ENCODE measurements at regions not wholly inside any gene's neighbourhood (a gene's known extent, or its start where the extent isn't known, plus 50 kb on each side); places are given as distances from the start of the nearest gene placed in this dataset.

DNA sequence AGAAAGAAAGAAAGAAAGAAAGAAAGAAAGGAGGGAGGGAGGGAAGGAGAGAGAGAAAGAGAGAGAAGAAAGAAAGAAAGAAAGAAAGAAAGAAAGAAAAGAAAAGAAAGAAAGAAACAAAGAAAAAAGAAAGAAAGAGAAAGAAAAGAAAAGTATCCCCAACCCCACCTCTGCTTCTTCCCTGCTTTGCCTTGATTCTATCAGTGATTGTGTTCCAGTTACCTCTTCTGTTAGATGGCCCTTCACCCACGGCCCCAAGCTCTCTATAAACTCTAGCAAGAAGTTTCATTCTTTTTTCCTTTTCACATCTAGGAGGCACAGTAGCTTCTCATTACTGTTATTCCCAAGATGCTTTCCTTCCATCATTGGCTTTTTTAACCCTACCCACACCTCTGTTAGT, 1097.5 kb upstream of the ZEB2 start:
- H3K36me3 Mint-ChIP-seq (ENCODE audit: low read depth): no peaks in the 10 kb centered on the region
- no peaks in the 10 kb centered on the region for H3K9me3 Mint-ChIP-seq
- H3K27ac Mint-ChIP-seq: no peak overlapping the region
- no peaks in the 10 kb centered on the region for H3K4me1 Mint-ChIP-seq (ENCODE audit: low read depth)
- H3K27me3 Mint-ChIP-seq (ENCODE audit: low read depth): no peaks in the 10 kb centered on the region
- H3K4me3 Mint-ChIP-seq: no peak overlapping the region

DNA sequence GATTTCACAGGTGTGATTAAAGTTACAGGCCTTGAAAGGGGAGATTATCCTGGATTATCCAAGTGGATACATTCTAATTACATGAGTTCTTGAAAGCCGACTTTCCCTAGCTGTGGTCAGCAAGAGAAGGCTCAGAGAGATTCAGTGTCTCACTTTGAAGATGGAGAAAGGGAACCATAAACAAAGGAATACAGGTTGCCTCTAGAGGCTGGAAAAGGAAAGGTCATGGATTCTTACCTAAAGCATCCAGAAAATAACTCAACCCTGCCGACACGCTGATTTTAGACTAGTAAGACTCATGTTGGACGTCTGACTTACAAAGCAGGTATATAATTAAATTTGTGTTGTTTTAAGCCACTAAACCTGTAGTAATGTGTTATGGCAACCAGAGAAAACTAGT, 1095.7 kb upstream of the ZEB2 start:
- Mint-ChIP-seq H3K9me3 (no peaks in the 10 kb centered on the region), H3K36me3 (ENCODE audit: low read depth) (no peaks in the 10 kb centered on the region), H3K27me3 (ENCODE audit: low read depth) (no peaks in the 10 kb centered on the region), H3K4me3 (no peak overlapping the region), H3K4me1 (ENCODE audit: low read depth) (no peaks in the 10 kb centered on the region), H3K27ac (no peak overlapping the region)

DNA sequence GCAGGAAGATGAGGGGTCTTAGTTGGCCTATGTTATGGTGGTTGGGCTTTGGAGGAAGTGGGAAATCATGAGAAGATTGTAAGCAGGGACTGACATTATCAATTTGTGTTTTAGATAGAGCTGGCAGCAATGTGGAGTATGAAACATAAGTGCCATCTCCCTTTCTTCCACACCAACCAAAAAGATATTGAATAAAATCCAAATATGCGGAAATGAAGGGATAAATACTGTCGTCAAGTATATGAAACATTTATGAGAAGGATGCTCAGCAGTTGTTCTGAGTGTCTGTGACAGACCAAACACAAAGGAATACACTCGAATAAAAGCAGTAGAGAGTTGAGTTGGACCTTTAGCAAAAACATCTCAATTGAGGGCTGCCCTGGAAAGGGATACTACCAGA, 1090.0 kb upstream of the ZEB2 start:
- H3K4me3 Mint-ChIP-seq: no peak overlapping the region
- H3K4me1 Mint-ChIP-seq (ENCODE audit: low read depth): no peaks in the 10 kb centered on the region
- no peaks in the 10 kb centered on the region for H3K27me3 Mint-ChIP-seq (ENCODE audit: low read depth)
- H3K36me3 Mint-ChIP-seq (ENCODE audit: low read depth): no peaks in the 10 kb centered on the region
- no peak overlapping the region for H3K27ac Mint-ChIP-seq
- no peaks in the 10 kb centered on the region for H3K9me3 Mint-ChIP-seq

DNA sequence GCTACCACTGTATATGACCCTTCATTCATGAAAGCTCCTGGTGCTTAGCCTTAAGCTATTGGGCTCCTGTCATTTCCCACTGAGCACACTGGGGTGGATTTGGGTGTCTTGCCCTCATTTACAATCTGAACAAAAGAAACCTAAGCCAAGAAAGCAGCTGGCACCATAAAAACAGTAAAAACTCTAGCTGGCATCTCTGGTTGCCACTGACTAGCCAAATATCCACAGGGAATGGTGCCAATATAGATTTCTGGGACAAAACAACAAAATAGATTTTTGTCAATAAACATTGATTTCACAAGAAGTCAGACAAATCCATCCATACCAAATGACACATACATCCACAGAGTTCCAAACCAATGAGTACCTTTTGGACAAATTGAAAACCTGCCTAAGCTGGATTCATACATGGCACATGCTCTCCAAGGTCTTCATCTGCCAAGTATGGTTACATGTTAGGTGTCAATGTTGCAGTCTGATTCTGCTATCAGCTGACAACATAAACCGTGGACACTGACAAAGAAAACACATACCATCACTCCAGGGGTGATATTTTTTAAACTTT, 1081.5 kb upstream of the ZEB2 start:
- Mint-ChIP-seq H3K4me3 (no peak overlapping the region), H3K4me1 (ENCODE audit: low read depth) (no peaks in the 10 kb centered on the region), H3K27me3 (ENCODE audit: low read depth) (no peaks in the 10 kb centered on the region), H3K27ac (no peak overlapping the region), H3K9me3 (no peaks in the 10 kb centered on the region), H3K36me3 (ENCODE audit: low read depth) (no peaks in the 10 kb centered on the region)

DNA sequence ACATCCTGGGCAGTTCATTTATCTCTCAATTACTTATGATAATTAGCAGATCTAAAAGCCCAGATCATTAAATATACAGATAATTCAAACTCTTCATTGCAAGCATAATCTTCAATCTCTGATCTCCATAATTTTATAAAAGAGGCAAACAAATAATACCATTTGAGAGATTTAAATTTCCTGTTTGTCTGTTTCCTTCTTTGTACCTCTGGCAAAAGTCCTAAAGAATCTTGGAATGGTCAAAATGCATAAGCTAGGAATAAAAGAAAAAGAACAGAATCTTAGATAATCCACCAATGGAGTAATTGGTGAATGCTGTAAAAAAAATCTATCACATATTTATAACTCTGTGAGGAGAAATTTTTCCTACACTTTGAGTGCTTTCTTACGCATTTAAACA, 1080.9 kb upstream of the ZEB2 start:
- H3K27me3 Mint-ChIP-seq (ENCODE audit: low read depth): no peaks in the 10 kb centered on the region
- no peak overlapping the region for H3K4me3 Mint-ChIP-seq
- H3K4me1 Mint-ChIP-seq (ENCODE audit: low read depth): no peaks in the 10 kb centered on the region
- no peak overlapping the region for H3K27ac Mint-ChIP-seq
- no peaks in the 10 kb centered on the region for H3K9me3 Mint-ChIP-seq
- H3K36me3 Mint-ChIP-seq (ENCODE audit: low read depth): no peaks in the 10 kb centered on the region

DNA sequence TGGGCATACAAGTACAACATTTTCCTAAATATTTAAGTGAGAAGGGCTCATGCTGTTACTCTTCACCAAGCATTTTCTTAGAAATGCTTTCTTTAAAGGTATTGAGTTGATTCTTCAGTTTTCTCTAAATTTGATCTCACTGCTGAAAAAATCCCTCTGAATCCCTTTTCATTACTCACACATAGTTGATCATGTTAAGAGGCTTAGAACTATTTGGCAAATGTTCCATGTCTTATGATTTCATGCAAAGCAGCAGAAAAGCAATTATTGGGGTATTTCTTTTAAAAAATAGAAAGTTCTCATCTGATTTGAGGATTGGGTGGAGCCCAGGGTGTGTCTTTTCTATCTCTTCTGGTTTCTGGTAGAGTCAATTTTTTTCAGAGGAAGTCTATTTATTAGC, 1079.8 kb upstream of the ZEB2 start:
- H3K4me1 Mint-ChIP-seq (ENCODE audit: low read depth): no peaks in the 10 kb centered on the region
- no peaks in the 10 kb centered on the region for H3K36me3 Mint-ChIP-seq (ENCODE audit: low read depth)
- no peaks in the 10 kb centered on the region for H3K27me3 Mint-ChIP-seq (ENCODE audit: low read depth)
- H3K9me3 Mint-ChIP-seq: no peaks in the 10 kb centered on the region
- no peak overlapping the region for H3K27ac Mint-ChIP-seq
- H3K4me3 Mint-ChIP-seq: no peak overlapping the region

DNA sequence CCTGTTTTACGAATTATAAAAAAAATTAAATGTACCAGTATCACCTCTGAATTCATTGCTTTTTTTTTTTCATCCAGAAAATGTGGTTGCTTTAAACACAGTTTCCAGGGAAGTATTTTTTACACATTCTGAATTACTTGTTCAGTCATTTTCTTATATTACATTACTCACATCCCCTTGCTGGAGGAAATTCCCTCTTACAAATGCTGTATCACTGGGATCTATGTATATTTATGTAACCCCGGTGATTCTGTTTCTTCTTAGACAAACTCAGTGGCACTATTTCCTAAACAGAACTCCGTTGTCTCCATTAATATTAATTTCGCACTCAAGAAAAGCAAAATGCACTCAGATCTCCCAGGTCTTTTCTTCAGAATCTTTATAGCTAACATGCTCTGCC, 1078.5 kb upstream of the ZEB2 start:
- Mint-ChIP-seq H3K27ac (no peak overlapping the region), H3K9me3 (no peaks in the 10 kb centered on the region), H3K27me3 (ENCODE audit: low read depth) (no peaks in the 10 kb centered on the region), H3K4me1 (ENCODE audit: low read depth) (no peaks in the 10 kb centered on the region), H3K4me3 (no peak overlapping the region), H3K36me3 (ENCODE audit: low read depth) (no peaks in the 10 kb centered on the region)

DNA sequence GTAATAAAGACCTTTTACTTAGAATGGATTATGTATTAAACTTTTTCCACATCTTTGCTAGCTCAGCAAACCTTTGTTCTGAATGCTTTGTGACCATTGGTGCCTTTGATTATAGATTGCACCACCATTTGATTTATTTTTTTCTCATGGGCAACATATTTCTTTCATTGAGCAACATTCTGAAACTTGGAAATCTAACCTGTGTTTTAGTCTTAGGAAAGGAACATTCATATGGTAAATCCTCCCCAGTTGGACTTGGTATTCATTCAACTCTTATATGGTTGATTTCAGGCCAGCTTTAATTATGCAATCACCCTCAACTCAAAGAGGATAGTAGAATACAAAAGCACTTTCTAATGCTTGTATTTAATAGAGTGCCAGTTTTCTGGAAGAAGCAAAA, 1077.9 kb upstream of the ZEB2 start:
- no peaks in the 10 kb centered on the region for H3K27me3 Mint-ChIP-seq (ENCODE audit: low read depth)
- no peaks in the 10 kb centered on the region for H3K9me3 Mint-ChIP-seq
- H3K36me3 Mint-ChIP-seq (ENCODE audit: low read depth): no peaks in the 10 kb centered on the region
- no peak overlapping the region for H3K4me3 Mint-ChIP-seq
- no peaks in the 10 kb centered on the region for H3K4me1 Mint-ChIP-seq (ENCODE audit: low read depth)
- H3K27ac Mint-ChIP-seq: no peak overlapping the region

DNA sequence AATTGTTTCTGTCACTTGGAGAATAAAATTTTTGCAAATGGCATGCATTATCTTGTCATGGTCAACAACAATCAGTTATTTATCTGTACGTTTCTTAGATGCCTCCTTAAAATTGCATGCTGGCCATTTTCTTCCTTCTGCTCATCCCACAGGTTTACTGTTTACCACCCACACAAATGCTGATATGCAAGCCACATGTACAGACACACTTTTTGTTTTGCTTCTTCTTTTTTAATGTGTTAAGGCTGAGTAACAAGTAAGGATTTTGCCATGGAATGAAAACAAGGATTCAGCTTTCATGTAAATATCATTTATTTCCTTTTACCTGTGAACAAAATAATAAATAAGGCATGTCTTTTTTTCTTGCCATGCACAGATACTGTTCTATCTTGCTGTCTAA, 1077.1 kb upstream of the ZEB2 start:
- Mint-ChIP-seq H3K4me1 (ENCODE audit: low read depth) (no peaks in the 10 kb centered on the region), H3K27me3 (ENCODE audit: low read depth) (no peaks in the 10 kb centered on the region), H3K27ac (no peak overlapping the region), H3K9me3 (no peaks in the 10 kb centered on the region), H3K36me3 (ENCODE audit: low read depth) (no peaks in the 10 kb centered on the region), H3K4me3 (no peak overlapping the region)

DNA sequence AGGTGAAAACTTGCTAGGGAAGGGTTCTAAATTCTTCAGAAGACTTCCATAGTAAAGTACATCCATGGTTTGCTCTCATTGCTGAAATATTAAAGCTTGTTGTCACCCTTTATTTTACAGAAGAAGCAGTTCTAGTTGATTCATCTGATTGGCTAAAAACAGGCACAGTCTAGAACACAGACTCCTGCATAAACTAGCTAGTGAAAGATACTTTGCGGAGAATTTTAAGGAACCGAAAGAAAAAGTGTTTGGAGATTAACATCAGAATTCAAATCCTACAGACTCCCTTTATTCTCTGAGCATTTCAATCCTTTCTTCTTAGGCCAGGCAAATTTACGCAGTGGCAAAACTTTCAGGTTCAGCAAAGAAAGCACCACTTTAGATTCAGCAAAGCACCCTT, 1076.5 kb upstream of the ZEB2 start:
- Mint-ChIP-seq H3K4me3 (no peak overlapping the region), H3K36me3 (ENCODE audit: low read depth) (no peaks in the 10 kb centered on the region), H3K27ac (no peak overlapping the region), H3K9me3 (no peaks in the 10 kb centered on the region), H3K27me3 (ENCODE audit: low read depth) (no peaks in the 10 kb centered on the region), H3K4me1 (ENCODE audit: low read depth) (no peaks in the 10 kb centered on the region)

DNA sequence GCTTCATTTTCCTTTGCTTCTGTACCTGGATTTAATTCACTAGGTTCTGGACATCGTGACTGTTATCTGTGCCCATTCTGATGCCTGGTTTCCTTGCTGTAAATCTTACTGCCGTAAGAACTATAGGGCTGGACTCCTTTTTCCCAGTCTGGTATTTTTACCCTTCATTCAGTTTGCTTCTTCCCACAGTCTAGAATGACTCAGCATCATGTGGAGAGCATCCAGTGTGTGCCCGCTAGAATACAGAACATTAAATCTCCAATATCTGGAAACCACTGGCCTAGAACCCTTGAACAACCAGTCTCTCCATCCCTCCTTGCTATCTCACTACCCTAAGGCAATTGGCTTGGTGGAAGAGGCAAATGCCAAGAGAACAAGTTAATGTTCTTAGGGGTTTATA, 1075.4 kb upstream of the ZEB2 start:
- no peaks in the 10 kb centered on the region for H3K9me3 Mint-ChIP-seq
- no peaks in the 10 kb centered on the region for H3K36me3 Mint-ChIP-seq (ENCODE audit: low read depth)
- no peaks in the 10 kb centered on the region for H3K4me1 Mint-ChIP-seq (ENCODE audit: low read depth)
- H3K4me3 Mint-ChIP-seq: no peak overlapping the region
- H3K27ac Mint-ChIP-seq: no peak overlapping the region
- no peaks in the 10 kb centered on the region for H3K27me3 Mint-ChIP-seq (ENCODE audit: low read depth)

DNA sequence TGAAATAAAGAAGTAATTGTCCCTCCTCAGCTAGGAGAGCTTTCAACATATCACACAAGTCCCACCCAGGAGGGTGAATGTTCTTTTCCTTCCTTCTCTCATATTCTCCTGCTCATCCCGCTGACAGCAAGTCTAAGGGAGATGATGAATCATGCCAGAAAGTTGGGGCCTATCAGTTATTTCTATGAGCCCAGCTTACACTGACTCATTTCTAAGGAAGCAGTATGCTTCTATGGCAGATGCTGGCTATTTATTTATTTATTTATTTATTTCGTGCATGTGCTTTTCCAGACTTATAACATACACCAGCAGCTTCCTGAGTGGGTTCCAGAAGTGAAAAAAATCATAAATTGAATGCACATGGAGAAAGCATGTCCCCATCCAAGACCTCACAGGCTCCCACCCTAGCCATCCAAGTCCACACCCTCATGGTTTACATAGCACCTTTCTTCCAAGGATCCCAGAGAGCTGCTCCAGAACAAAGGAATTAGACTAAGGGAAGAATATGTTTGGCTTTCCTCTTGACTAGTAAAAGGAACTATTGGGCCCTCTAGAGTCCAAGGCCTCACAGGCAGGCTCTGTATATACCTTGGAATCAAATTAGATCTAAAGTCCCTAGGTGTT, 1074.2 kb upstream of the ZEB2 start:
- Mint-ChIP-seq H3K4me1 (ENCODE audit: low read depth) (no peaks in the 10 kb centered on the region), H3K4me3 (no peak overlapping the region), H3K9me3 (no peaks in the 10 kb centered on the region), H3K36me3 (ENCODE audit: low read depth) (no peaks in the 10 kb centered on the region), H3K27me3 (ENCODE audit: low read depth) (no peaks in the 10 kb centered on the region), H3K27ac (no peak overlapping the region)

DNA sequence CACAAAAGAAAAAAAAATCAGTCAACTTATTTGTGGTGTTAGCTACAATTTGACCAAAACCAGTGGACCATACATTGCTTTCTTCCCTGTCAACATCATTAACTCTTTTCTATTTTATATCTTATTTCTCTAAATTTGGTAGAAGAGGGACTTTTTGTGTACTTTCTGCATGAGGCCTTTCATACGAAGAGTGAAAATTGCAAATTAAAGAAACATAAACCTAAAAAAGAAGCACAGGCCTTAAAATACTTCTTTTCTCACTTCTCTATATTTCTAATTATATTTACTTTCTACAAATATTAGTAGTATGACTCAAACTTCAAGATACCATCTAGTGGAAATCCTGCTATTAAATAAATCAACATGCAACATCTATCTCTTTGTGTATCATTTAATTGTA, 1073.4 kb upstream of the ZEB2 start:
- no peaks in the 10 kb centered on the region for H3K27me3 Mint-ChIP-seq (ENCODE audit: low read depth)
- no peaks in the 10 kb centered on the region for H3K4me1 Mint-ChIP-seq (ENCODE audit: low read depth)
- H3K36me3 Mint-ChIP-seq (ENCODE audit: low read depth): no peaks in the 10 kb centered on the region
- no peak overlapping the region for H3K27ac Mint-ChIP-seq
- H3K9me3 Mint-ChIP-seq: no peaks in the 10 kb centered on the region
- H3K4me3 Mint-ChIP-seq: no peak overlapping the region

DNA sequence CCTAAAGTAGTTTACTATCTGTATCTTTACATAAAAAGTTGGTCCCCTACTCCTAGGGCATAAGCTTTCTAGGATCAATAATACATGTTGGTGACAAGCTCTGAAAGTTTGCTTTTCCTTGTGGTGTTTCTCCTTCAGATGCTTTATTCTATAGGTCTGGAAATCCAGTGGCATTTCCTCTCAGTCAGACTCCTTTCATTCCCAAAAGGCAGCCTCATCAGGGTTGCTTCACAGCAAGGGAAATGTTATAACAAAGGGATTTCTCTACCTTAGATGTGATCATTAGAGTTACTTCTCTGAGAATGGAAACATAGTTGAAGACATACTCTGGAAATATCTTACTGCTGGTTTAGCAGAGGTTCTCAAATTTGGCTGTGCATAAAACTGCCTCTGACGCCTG, 1072.4 kb upstream of the ZEB2 start:
- H3K9me3 Mint-ChIP-seq: no peaks in the 10 kb centered on the region
- no peaks in the 10 kb centered on the region for H3K4me1 Mint-ChIP-seq (ENCODE audit: low read depth)
- no peaks in the 10 kb centered on the region for H3K36me3 Mint-ChIP-seq (ENCODE audit: low read depth)
- H3K27ac Mint-ChIP-seq: no peak overlapping the region
- no peak overlapping the region for H3K4me3 Mint-ChIP-seq
- no peaks in the 10 kb centered on the region for H3K27me3 Mint-ChIP-seq (ENCODE audit: low read depth)

DNA sequence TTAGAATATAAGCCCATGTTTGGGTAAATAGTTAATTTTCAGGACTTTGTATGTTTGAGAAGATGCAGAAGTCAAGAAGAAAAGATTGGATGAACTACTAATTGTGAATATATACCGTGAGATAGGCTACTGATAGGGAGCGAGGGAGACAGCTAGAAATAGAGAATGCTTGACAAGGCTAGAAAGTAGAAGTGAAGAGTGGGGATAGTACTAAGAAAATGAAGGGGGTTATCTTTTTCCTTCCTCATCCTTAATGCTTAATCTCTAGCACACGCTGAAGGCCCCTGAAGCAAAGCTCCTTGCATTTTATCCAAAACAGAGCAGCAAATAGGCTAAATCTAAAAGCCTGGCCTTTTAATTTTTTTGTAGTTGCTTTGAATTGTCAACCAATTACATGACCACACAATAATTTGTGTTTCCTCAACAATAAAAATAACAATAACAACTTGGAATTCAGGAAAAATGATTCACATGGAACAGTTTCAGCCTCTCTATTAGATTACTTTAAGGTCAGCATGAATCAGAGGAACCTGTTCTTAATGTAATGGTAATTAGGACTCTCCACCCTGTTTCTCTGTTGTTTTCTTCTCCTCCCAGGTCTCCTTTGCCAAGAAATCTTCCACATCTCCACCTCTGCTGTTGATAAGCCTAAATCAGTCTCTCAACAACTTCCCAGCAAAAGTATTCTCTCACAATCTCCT, 1071.3 kb upstream of the ZEB2 start:
- Mint-ChIP-seq H3K27ac (no peak overlapping the region), H3K4me1 (ENCODE audit: low read depth) (no peaks in the 10 kb centered on the region), H3K36me3 (ENCODE audit: low read depth) (no peaks in the 10 kb centered on the region), H3K4me3 (no peak overlapping the region), H3K27me3 (ENCODE audit: low read depth) (no peaks in the 10 kb centered on the region), H3K9me3 (no peaks in the 10 kb centered on the region)

All from T-helper 1 cell treated with Interleukin-12 subunit alpha and Interleukin-12 subunit beta and Interleukin-4 antibody, amounts not matched to agents 30 μg/mL and 1 μg/mL, for 36 hours (primary cell).